Astrocyte of the cerebellum (primary cell): ENCODE measurements at regions not wholly inside any gene's neighbourhood (a gene's known extent, or its start where the extent isn't known, plus 50 kb on each side); places are given as distances from the start of the nearest gene placed in this dataset.
"Not testable (repeated sequence)": the region's sequence is repeated elsewhere in the genome, so short reads cannot be mapped to it uniquely, and the experiment has no call there.

Experiments
- DNase-seq: peaks from one replicate; pipeline ENCODE4 v3.0.0-alpha.2; 2011; ENCODE audit warnings: low read depth
- H3K4me3 ChIP-seq: 2 replicates; pipeline ENCODE4 v1.5.1; 2011; ENCODE audit warnings: mild to moderate bottlenecking, low read depth, low read length, moderate library complexity
- in situ Hi-C: cut with HindIII; loops from 2 replicates; pipeline ENCODE4 v1.10.0; 2017; ENCODE audit warnings: low sequenced_read_pairs
- TF ChIP-seq, protein P1 (sequence below): IDR thresholded peaks from 2 replicates; pipeline ENCODE4 v1.5.1; 2012; ENCODE audit warnings: low read length, low read depth, moderate library complexity, mild to moderate bottlenecking; ENCODE audit errors: missing control alignments

DNA sequence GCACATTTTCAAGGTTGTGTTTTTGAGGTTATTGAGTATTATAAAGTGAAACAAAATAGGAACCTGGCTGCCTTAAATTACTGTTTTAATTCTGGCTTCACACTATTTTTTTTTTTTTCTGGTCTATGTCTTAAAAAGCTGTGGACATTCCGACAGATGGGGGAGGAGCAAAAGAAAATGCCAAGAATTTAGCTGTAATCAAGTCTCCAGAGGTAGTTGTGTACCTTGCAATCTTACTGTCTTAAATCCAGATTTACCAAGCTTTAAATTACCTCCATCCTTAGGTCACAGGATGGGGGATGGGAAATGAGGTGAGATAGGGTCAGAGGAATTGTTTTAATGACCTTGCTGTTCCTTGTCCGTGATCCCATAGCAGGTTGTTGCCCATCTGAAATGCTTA, 182.8 kb downstream of the UTRN start:
- TF ChIP-seq, protein P1, sequence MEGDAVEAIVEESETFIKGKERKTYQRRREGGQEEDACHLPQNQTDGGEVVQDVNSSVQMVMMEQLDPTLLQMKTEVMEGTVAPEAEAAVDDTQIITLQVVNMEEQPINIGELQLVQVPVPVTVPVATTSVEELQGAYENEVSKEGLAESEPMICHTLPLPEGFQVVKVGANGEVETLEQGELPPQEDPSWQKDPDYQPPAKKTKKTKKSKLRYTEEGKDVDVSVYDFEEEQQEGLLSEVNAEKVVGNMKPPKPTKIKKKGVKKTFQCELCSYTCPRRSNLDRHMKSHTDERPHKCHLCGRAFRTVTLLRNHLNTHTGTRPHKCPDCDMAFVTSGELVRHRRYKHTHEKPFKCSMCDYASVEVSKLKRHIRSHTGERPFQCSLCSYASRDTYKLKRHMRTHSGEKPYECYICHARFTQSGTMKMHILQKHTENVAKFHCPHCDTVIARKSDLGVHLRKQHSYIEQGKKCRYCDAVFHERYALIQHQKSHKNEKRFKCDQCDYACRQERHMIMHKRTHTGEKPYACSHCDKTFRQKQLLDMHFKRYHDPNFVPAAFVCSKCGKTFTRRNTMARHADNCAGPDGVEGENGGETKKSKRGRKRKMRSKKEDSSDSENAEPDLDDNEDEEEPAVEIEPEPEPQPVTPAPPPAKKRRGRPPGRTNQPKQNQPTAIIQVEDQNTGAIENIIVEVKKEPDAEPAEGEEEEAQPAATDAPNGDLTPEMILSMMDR: no peak
- DNase-seq: no peak
- H3K4me3 ChIP-seq: no peak overlapping the region
- in situ Hi-C loops: no loop called here

DNA sequence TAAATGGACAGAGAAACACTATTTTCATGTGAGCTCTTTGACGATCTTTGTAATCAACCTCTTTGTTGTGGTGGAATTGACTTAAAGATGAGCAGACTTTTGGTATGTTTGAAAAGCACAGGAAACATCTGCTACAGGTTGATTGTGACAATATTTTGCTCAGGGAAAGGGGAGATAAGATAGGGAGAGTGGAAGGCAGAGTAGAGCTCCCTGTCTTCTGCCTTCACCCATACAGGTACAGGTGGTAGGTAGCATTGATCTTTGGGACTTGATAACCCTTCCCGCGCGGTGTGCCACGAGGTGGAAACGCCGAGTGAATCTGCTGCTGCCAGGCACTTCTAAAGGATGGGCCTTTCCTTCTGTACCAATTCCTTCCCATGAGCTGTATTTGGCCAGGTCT, 183.6 kb downstream of the UTRN start:
- H3K4me3 ChIP-seq: no peak overlapping the region
- DNase-seq: no peak
- TF ChIP-seq, protein P1: no peak
- in situ Hi-C loops: no loop called here

DNA sequence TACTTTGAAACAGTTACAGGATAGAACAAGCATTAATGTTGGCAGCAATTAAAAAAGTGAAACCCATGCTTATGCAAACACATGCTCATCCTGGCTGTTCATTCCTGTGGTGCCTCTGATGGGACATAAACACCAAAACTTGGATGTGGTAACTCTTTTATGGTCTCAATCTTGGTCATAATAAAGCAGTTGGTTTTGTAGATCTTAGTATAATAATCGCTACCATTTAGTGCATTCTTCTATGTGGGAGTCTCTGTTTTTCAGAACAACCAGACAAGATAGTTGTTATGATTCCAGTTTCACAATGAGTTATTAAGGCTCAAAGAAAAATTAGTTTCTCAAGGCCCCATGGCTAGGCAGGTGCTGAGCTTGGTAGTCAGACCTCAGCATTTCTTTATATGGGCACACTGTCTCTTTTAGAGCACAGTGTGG, 184.0 kb downstream of the UTRN start:
- no peak overlapping the region for H3K4me3 ChIP-seq
- no peak for DNase-seq
- in situ Hi-C loops: no loop called here
- TF ChIP-seq, protein P1: no peak

DNA sequence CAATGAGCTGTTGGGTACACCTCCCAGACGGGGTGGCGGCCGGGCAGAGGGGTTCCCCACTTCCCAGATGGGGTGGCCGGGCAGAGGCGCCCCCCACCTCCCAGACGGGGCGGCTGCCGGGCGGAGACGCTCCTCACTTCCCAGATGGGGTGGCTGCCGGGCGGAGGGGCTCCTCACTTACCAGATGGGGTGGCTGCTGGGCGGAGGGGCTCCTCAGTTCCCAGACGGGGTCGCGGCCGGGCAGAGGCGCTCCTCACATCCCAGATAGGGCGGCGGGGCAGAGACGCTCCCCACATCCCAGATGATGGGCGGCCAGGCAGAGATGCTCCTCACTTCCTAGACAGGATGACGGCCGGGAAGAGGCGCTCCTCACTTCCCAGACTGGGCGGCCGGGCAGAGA, 185.1 kb downstream of the UTRN start:
- DNase-seq, in situ Hi-C loops, H3K4me3 ChIP-seq: not testable (repeated sequence)

DNA sequence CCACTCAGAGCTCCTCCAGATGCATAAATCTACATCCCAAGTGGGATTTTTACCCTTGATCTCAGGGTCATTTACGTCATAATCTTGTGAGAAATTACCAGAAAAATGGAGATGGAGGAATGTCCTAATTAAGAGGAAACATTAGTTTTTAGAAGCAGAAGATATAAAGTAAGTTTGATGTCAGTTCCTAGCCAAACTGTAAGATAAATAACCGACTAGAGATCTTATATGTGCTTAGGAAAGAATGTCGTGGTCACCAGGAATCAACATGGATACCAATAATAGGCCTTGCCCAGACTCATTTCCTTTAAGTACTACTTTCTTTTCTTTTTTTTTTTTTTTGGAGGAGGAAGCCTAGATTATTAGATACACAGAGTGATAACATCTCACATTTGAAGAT, 186.9 kb downstream of the UTRN start:
- no peak overlapping the region for H3K4me3 ChIP-seq
- TF ChIP-seq, protein P1: no peak
- DNase-seq: no peak
- in situ Hi-C loops: no loop called here

DNA sequence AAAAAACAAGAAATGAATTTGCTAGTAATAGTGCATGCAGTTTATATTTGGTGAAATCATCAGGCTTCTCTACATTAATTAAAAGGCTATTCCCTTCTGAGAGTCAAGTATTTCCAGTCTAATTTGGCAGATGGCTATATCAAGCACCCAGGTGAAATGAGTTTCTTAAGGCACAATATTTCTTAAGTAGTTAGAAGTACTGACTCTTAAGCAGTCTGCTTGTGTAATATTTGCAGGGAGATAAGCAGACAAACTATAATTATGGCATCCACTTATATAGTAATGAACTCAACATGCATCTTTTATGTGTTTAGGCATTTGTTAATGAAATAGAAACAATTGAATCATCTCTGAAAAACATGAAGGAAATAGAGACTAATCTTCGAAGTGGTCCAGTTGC, 189.2 kb downstream of the UTRN start:
- no peak overlapping the region for H3K4me3 ChIP-seq
- in situ Hi-C loops: no loop called here
- DNase-seq: no peak
- TF ChIP-seq, protein P1: no peak

DNA sequence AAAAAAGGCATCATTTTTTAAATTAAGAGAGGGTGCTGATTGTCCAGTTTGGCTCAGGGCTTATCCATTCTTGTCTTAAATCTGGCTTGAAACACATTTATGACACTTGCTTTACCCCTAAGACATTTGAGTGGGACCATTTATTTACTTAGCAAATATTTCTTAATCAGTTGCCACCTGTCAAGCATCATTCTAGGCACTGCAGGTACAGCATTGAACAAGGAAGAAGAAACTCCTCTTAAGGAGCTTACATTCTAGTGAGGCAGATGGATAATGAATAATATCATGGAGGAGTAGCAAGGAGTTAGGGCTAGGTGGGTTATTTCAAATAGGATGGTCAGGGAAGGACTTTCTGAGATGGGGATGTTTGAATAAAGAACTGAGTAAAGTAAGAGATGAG, 189.8 kb downstream of the UTRN start:
- TF ChIP-seq, protein P1: no peak
- H3K4me3 ChIP-seq: no peak overlapping the region
- DNase-seq: no peak
- in situ Hi-C loops: loop anchor here (5.0 to 25.0 kb wide), 3 partner anchors 33 to 363 kb away; partner anchors contain the start of gene UTRN
